ENCODE measurements at regions not wholly inside any gene's neighbourhood (a gene's known extent, or its start where the extent isn't known, plus 50 kb on each side); places are given as distances from the start of the nearest gene placed in this dataset.

DNA sequence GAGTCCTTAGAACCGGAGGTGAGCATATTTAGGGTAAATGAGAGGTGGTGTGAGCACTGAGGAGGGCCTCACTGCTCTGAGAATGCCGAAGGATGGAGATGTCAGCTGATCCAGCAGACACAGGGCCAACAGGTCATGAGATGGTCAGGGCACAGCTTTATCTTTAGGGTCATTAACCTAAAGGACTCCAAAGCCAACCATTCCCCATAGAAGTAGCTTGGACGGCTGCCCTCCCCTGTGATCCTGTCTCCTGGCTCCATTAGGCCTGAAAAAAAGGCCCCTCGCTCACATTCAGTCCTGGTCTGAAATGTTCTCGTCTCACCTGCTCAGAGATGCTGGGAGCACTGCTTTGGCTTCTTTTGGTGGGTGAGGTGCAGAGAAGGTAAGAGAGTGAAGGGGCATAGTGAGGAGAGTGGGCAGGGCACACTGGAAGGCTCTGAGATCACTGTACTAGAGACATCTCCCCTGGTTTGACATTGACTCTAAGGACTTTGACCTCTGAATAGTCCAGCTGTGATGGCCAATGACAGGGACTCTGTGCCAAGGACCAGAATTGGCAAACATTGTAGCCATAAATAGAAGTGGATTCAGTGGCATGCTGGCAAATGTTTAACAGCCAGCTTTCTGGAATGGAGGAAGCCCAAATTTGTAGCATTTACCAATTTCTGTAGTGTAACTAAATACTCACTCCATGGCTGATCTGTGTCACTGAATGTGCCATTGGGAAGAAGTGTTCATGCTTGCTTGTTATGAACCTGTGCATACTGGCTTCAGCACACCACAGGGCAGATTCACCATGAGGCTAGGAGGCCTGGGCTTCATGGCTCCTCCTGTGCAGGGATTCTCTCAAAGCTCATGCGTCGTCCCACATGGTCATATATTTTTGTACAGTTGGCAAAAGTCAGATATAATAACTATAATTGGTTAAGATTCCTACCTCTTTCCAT, 76.2 kb upstream of the MRPS22 start:
- FAIRE-seq = no peak
- SMC1A ChIA-PET (ENCODE audit: uncharacterized antibody, unreplicated experiment) = no interaction called here
- CTCF ChIA-PET = no interaction called here
- Histone ChIP-seq H3K9ac (ENCODE audit: control insufficient read depth, insufficient read depth, low read length) (no peak overlapping the region), H3K79me2 (ENCODE audit: control insufficient read depth, insufficient read depth, low read length) (no peaks in the 10 kb centered on the region), H3K36me3 (ENCODE audit: control insufficient read depth in 2 of 2, insufficient read depth in 2 of 2, low read length in 1 of 2) (no peaks in the 10 kb centered on the region), H3K27ac (ENCODE audit: control insufficient read depth, insufficient read depth) (no peak overlapping the region), H3K4me1 (ENCODE audit: control insufficient read depth, insufficient read depth, low read length) (no peaks in the 10 kb centered on the region), H3K4me2 (ENCODE audit: control insufficient read depth, insufficient read depth) (no peak overlapping the region), H4K20me1 (ENCODE audit: control insufficient read depth, insufficient read depth) (no peaks in the 10 kb centered on the region), H3K9me3 (replicated peaks; ENCODE audit: control insufficient read depth, insufficient read depth, low read length) (peaks cover 2% of the 10 kb centered on the region; the same call in 1 of the 3 replicates), H2AFZ (ENCODE audit: control insufficient read depth, low read depth, low read length) (no peak overlapping the region), H3K27me3 (replicated peaks in 1 of 2; ENCODE audit: control insufficient read depth in 2 of 2, insufficient read depth in 2 of 2, low read length in 1 of 2) (no peaks in the 10 kb centered on the region), H3K4me3 (no peak overlapping the region)
- DNase-seq (ENCODE audit: low read depth, low spot score) = no peak
- POLR2A ChIA-PET = no interaction called here
- TF ChIP-seq NBN (IDR thresholded peaks at IDR 0.05) (no peak), NRF1 (conservative IDR thresholded peaks at IDR 0.05; ENCODE audit: low read depth, low read length) (no peak), KAT2A (conservative IDR thresholded peaks at IDR 0.05; ENCODE audit: control insufficient read depth, low read depth, low read length) (no peak), IRF4 (IDR thresholded peaks at IDR 0.05; ENCODE audit: low read depth, low read length) (no peak), HDGF (IDR thresholded peaks at IDR 0.05) (no peak)
- TF ChIP-seq, protein P1, sequence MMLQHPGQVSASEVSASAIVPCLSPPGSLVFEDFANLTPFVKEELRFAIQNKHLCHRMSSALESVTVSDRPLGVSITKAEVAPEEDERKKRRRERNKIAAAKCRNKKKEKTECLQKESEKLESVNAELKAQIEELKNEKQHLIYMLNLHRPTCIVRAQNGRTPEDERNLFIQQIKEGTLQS (IDR thresholded peaks at IDR 0.05; ENCODE audit: borderline replicate concordance, extremely low read depth, low read depth, low read length) = no peak
- TF ChIP-seq, protein P2, sequence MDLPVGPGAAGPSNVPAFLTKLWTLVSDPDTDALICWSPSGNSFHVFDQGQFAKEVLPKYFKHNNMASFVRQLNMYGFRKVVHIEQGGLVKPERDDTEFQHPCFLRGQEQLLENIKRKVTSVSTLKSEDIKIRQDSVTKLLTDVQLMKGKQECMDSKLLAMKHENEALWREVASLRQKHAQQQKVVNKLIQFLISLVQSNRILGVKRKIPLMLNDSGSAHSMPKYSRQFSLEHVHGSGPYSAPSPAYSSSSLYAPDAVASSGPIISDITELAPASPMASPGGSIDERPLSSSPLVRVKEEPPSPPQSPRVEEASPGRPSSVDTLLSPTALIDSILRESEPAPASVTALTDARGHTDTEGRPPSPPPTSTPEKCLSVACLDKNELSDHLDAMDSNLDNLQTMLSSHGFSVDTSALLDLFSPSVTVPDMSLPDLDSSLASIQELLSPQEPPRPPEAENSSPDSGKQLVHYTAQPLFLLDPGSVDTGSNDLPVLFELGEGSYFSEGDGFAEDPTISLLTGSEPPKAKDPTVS (IDR thresholded peaks at IDR 0.05; ENCODE audit: low read depth, low read length) = no peak
- WGBS (ENCODE audit: insufficient coverage, insufficient replicate concordance, low lambda C conversion rate, missing lambda C conversion rate) = 19% methylated on average over 7 of the region's 7 CpGs
- RAD21 ChIA-PET (ENCODE audit: unreplicated experiment) = no interaction called here
- in situ Hi-C loops (cut with MboI) (no loop called here), intact Hi-C loops (cut with micrococcal nuclease; ENCODE audit: unreplicated experiment) (no loop called here)
- BruUV-seq (replicated peaks) = no TSS peak
- ATAC-seq = no peak

Data from GM12878 (cell line).